NCI-H1417 treated with DMSO at 0.1 percent for 48 hours (cell line): ENCODE measurements at regions not wholly inside any gene's neighbourhood (a gene's known extent, or its start where the extent isn't known, plus 50 kb on each side); places are given as distances from the start of the nearest gene placed in this dataset.

Source experiments
- DNase-seq: peaks from one replicate; lab custom pipeline; 2025; lab: John Stamatoyannopoulos, UW

GRCh38 chr3:153658136-153658535 lies 463.1 kb upstream of the ARHGEF26 start:
- DNase-seq, result no peak

GRCh38 chr3:153666991-153667740 lies 454.0 kb upstream of the ARHGEF26 start:
- no peak for DNase-seq

DNA sequence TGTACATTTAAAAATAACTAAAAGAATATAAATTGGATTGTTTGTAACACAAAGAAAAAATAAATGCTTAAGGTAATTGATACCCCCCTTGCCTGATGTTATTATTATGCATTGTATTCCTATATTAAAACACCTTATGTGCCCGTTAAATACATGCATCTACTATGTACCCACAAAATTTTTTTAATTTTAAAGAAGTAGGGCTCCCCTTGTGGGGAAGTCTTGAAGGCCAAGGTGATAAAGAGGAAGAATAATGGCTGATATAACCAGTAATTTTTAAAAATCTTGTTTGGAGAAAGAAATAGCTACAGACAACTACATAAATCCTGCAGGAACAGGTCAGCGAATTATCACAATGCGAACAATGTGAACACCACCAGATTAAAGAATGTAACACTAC lies 451.7 kb upstream of the ARHGEF26 start:
- DNase-seq, result no peak

DNA sequence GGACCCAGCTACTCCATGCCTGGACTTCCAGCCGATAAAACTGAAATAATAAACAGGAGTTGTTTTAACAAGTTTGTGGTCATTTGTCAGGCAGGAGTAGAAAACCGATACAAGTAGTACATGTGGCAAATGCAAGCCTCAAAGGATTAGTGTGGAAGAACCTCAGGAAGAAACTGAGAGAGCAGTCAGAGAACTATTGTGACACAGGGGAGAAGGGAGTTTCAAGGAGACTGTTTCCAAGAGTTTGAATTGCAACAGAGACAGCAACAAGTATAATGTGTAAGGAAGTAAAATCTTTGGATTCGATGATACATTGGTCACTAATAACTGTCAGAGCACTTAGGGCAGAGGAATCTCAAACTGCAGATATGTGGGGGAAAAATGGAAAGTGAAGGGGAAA lies 450.6 kb upstream of the ARHGEF26 start:
- no peak for DNase-seq

DNA sequence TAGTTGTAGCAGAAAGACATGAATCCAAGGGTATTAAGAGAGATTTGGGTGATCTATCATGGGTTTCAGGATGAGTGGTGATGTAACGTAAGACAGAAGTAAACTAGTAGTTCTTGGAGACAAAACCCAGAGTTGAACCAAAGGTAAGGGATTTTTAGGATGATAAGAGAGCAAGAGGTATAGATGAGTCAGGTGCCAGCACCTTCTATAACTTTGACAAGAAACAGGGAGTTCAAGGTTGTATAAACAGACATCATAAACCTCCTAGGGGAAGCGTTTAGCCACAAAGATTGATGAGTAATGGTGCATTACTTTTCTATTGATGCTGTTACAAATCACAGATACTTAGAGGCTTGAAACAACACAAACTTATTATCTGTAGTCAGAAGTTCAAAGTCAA lies 447.3 kb upstream of the ARHGEF26 start:
- DNase-seq, result no peak

GRCh38 chr3:153679714-153680113 lies 441.5 kb upstream of the ARHGEF26 start:
- no peak for DNase-seq

GRCh38 chr3:153680526-153680925 lies 440.7 kb upstream of the ARHGEF26 start:
- no peak for DNase-seq

DNA sequence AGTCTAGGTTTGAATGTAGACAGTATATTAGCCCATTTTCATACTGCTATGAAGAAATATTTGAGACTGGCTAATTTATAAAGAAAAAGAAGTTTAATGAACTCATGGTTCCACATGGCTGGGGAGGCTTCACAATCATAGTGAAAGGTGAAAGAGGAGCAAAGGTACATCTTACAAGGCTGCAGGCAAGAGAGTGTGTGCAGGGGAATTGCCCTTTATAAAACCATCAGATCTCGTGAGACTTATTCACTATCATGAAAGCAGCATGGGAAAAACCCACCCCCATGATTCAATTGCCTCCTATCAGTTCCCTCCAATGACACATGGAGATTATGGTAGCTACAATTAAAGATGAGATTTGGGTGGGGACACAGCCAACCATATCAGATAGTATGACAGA lies 440.1 kb upstream of the ARHGEF26 start:
- no peak for DNase-seq

DNA sequence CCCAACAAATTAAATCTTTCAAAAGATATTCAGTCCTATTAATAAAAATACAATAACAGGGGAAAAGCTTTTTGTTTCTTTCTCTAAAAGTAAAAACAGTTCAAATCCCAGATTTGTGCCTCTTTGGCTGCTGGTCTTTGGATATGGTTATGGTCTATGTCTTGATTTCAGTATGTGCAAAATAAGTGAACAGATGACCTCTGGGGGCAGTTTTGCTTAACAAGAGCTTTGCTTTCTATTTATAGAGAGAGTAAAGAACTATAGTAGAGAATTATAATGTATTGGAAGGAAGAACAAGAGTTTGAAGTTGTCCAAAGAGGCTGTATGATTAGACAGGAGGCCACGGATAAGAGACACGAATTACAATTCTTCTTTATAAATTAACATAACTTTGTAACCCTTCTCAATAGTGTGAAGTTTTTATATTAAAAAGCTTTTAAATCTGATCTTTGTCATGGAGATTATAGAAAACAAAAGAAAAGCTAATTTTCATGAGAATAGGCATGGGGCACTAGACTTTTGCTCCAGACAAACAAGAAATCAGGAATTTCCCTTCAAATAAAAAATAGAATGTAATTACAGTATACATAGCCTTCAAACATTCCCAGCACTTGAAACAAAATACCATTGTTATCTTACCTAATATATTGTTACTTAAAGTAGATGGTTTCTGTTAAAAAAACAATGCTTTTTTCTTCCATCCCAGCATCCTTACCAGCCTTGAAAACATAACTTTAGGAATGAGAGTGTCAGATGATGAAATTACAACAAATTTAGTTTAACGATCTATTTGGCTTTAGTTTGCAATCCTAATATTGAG lies 432.7 kb upstream of the ARHGEF26 start:
- no peak for DNase-seq

GRCh38 chr3:153693207-153693606 lies 428.0 kb upstream of the ARHGEF26 start:
- DNase-seq, result no peak

DNA sequence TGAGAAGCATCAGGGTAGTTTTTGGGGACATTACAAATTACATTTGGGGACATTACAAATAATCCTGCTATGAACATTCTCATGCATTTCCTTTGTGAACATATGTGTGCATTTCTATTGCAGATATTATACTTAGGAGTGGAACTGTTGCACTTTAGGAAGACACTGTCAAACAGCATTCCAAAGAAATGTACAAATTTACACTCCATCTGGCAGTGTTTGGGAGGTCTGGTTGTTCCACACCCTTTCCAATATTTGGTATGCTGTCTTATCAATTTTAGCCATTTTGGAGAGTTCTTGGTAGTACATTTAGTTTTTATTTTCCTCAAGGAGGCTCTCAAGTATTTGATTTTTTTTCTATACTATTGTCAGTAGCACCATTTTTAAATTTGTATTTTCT lies 419.1 kb upstream of the ARHGEF26 start:
- DNase-seq, result no peak

DNA sequence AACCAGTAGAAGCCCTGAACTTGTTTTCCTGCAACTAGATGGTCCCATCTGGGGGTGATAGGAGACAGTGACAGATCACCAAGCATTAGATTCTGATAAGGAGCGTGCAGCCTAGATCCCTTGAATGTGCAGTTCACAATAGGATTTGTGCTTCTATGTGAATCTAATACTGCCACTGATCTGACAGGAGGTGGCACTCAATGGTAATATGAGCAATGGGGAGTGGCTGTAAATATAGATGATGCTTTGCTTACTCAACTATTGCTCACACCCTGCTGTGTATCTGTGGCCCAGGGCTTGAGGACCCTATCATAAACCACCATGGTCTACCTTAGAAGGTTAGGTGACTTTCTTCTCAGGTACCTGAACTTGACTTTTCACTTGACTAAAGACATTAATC lies 417.1 kb upstream of the ARHGEF26 start:
- DNase-seq, result no peak

DNA sequence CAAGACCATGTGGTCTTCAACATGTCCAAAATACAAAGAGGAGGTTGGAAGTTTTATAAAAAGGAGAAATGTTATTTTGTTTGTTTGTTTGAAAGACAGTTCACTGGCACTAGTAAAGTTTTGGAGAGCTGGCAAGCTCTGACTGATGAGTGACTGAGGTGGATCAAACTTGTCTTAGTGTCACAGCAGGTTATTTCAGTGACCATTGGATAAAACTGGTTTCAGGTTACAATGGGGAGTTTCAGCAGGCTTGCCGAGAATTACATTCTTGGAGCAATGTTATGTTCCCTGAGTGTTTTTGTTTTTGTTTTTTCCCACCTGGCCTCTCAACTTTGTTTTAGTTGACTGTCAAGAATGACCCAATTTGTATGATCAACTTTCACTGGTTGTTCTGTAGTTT lies 414.5 kb upstream of the ARHGEF26 start:
- DNase-seq, result no peak

GRCh38 chr3:153714016-153714415 lies 407.2 kb upstream of the ARHGEF26 start:
- no peak for DNase-seq

DNA sequence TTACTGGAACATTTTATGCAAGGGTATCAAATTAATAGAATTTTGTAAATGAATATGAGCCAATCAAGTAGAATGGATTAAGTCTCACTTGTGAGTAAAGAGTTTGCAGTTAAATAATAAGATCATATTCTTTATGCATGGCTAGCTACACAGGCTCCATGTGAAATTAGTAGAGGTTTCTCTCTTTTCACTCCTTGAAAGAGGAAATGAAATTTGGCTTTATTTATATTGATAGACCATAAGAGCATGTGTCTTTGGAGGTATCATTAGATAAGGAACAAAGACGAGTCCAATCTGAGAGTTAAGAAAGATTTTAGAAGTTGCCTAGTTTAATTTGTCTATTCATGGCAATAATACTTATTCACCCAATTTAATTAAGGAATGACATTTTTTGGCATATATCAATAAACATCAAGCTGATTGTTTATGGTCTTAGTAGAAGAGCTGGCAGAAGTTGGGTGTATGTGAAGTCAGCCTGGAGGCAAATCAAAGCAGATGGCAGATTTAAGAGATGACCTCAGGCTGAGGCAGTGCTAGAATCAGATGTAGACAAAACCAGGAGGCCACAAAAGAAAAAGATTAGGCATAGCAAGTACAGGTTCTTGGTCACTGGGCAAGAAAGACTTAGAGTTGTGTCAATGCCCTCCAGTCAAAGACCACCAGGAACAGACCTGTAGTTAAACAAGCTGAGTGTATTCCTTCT lies 406.5 kb upstream of the ARHGEF26 start:
- DNase-seq, result no peak

DNA sequence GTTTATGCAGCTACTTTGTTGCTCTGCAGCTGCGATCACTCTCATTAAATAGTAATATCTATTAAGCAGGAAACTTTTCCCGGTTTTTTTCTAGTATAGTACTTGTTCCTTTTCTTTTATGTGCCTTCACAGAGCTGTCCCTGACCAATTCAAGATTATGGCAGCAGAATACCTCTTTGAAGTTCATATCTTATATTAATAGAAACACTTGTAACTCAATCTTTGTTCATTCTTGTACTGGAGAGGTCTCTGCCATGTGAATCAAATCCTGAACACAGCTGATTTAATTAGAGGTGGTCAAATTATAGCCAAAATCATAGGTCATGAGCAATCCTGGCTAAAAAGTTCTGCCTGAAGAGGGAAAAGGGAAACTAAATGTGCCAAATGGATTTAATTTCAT lies 399.0 kb upstream of the ARHGEF26 start:
- no peak for DNase-seq

- DNase-seq, result no peak
Observed at GRCh38 chr3:153731071-153731470, 390.1 kb upstream of the ARHGEF26 start.

DNA sequence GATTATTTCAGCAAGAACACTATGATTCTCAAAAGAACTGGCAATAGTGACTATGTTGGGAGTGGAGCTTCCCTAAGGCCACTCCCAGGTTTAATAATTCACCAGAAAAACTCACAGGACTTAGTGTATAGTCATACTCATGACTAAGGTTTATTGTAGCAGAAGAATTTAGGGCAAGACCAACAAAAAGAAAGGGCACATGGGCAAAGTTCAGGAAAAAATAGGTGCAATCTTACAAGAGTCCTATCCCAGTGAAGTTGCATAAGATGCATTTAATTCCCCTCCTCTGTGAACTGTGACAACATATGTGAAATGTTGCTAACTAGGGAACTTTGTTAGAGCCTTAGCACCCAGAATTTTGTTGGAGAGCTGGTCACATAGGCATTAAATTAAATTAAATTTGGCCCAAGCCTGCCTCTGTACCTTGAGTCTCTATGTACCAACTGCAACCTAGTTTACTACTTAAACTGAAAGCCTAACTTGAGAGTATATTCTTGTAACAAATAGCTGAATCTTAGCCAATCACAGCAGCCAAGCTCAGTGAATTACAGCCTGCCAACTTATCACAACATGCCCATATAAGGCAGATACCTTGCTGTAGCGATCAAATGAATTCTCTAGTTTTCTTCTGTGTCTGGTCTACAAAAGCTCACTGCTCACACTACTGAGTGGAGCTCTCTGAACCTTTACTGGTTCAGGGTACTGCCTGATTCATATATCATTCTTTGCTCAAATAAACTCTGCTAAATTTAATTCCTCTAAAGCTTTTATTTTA lies 386.2 kb upstream of the ARHGEF26 start:
- DNase-seq, result no peak

DNA sequence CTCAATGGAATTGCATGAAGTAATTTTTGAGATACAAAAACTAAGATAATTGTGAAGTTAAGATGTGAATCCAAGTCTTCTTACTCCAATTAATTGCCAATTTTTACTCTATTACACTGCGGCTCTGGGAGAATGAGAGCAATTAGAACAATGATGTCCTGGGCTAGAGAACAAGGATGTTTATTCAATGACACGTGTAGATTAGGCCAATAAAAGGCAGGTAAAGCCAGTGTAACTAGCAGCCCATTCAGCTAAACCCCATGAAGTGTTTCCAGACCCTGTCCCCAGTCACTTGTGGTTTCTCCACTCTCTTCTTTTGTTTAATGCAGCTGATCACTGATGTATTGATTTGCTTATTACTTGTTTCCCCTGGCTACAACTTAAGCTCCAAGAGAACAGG lies 381.1 kb upstream of the ARHGEF26 start:
- DNase-seq, result no peak

- DNase-seq, result no peak
Observed at GRCh38 chr3:153744889-153745288, 376.3 kb upstream of the ARHGEF26 start.

- no peak for DNase-seq
Observed at GRCh38 chr3:153746211-153746610, 375.0 kb upstream of the ARHGEF26 start.

GRCh38 chr3:153749070-153749610 lies 372.1 kb upstream of the ARHGEF26 start:
- no peak for DNase-seq
